IMR-90 (cell line): ENCODE measurements at regions not wholly inside any gene's neighbourhood (a gene's known extent, or its start where the extent isn't known, plus 50 kb on each side); places are given as distances from the start of the nearest gene placed in this dataset.

Experiments
- ATAC-seq: fragments of 200-7000 bp; cut with Tn5 transposase; 2 replicates; pipeline ENCODE4 v1.9.1; 2020; ENCODE audit warnings: low read depth, mild to moderate bottlenecking, moderate library complexity
- BruUV-seq: library from RNA; stranded (reverse); fragments of 400-500 nt; replicated peaks from 2 replicates; lab custom pipeline; 2021; lab: Mats Ljungman, UMichigan
- CTCF ChIA-PET: fragments of 300-600 bp; formaldehyde crosslinking; extraction: SDS; loops from one replicate; lab custom pipeline; 2021; ENCODE audit warnings: antibody characterized with exemption; lab: Yijun Ruan, JAX
- POLR2A ChIA-PET: fragments of 300-600 bp; sonication (Branson Sonifier 250); formaldehyde crosslinking; loops from one replicate; lab custom pipeline; 2022; ENCODE audit warnings: antibody characterized with exemption; ENCODE audit not compliant: unreplicated experiment; lab: Charles Lee
- DNase-seq: peaks from one replicate; pipeline ENCODE4 v3.0.0; 2013
- H2AFZ ChIP-seq: replicated peaks from 2 replicates; pipeline ENCODE3; 2013; ENCODE audit warnings: low read length, mild to moderate bottlenecking; ENCODE audit not compliant: poor library complexity
- H2AK5ac ChIP-seq: 2 replicates; pipeline ENCODE4 v1.6.1; 2013; ENCODE audit warnings: low read depth, low read length, inconsistent platforms
- H2AK9ac ChIP-seq: replicated peaks from 2 replicates; pipeline ENCODE3; 2013; ENCODE audit warnings: mild to moderate bottlenecking, low read depth, low read length, moderate library complexity; ENCODE audit not compliant: poor library complexity
- H2BK120ac ChIP-seq: 2 replicates; pipeline ENCODE4 v1.6.1; 2013; ENCODE audit warnings: low read depth, low read length, inconsistent platforms
- H2BK15ac ChIP-seq: 3 replicates; pipeline ENCODE4 v1.6.1; 2013; ENCODE audit warnings: low read depth, low read length, inconsistent platforms
- H2BK20ac ChIP-seq: 2 replicates; pipeline ENCODE4 v1.6.1; 2013; ENCODE audit warnings: low read depth, mild to moderate bottlenecking, inconsistent platforms, low read length, moderate library complexity
- H2BK5ac ChIP-seq: 2 replicates; pipeline ENCODE4 v1.6.1; 2013; ENCODE audit warnings: mild to moderate bottlenecking, low read depth, low read length, inconsistent platforms; ENCODE audit not compliant: poor library complexity, severe bottlenecking
- H3K14ac ChIP-seq: replicated peaks from 2 replicates; pipeline ENCODE4 v1.6.1; 2013; ENCODE audit warnings: low read depth, low read length, inconsistent platforms
- H3K18ac ChIP-seq: 2 replicates; pipeline ENCODE4 v1.6.1; 2013; ENCODE audit warnings: low read depth, low read length, control low read depth
- H3K23ac ChIP-seq: 2 replicates; pipeline ENCODE4 v1.6.1; 2013; ENCODE audit warnings: low read depth, low read length, inconsistent platforms
- H3K27ac ChIP-seq: 2 replicates; pipeline ENCODE4 v1.5.1; 2013; ENCODE audit warnings: mild to moderate bottlenecking, control low read depth, low read length; ENCODE audit not compliant: insufficient read depth
- H3K27me3 ChIP-seq: 2 replicates; pipeline ENCODE4 v1.6.1; 2013; ENCODE audit warnings: low read length; ENCODE audit not compliant: control insufficient read depth, insufficient read depth
- H3K36me3 ChIP-seq: 2 replicates; pipeline ENCODE4 v1.6.1; 2013; ENCODE audit warnings: low read length, mixed read lengths; ENCODE audit not compliant: control insufficient read depth, insufficient read depth
- H3K4ac ChIP-seq: 2 replicates; pipeline ENCODE4 v1.6.1; 2013; ENCODE audit warnings: low read depth, low read length, inconsistent platforms
- H3K4me1 ChIP-seq: 2 replicates; pipeline ENCODE4 v1.6.1; 2013; ENCODE audit warnings: low read length, mixed read lengths; ENCODE audit not compliant: control insufficient read depth, insufficient read depth
- H3K4me2 ChIP-seq: 2 replicates; pipeline ENCODE4 v1.6.1; 2013; ENCODE audit warnings: low read depth, mild to moderate bottlenecking, control low read depth, low read length, moderate library complexity
- H3K4me3 ChIP-seq: 2 replicates; pipeline ENCODE4 v1.5.1; 2013; ENCODE audit warnings: low read depth, mild to moderate bottlenecking, control low read depth, low read length, moderate library complexity; ENCODE audit not compliant: insufficient read depth
- H3K56ac ChIP-seq: 2 replicates; pipeline ENCODE4 v1.6.1; 2013; ENCODE audit warnings: low read length, inconsistent platforms; ENCODE audit not compliant: insufficient read depth; ENCODE audit errors: extremely low read depth
- H3K79me1 ChIP-seq, 2 experiments: 2 replicates each; pipeline ENCODE4 v1.6.1; 2013; ENCODE audit warnings: low read length in 2 of 2, inconsistent platforms in 1 of 2, low read depth in 1 of 2
- H3K9ac ChIP-seq: 2 replicates; pipeline ENCODE4 v1.6.1; 2013; ENCODE audit warnings: low read depth, low read length, control low read depth
- H3K9me1 ChIP-seq: 2 replicates; pipeline ENCODE4 v1.6.1; 2013; ENCODE audit warnings: low read length, inconsistent platforms; ENCODE audit not compliant: insufficient read depth
- H3K9me3 ChIP-seq: 2 replicates; pipeline ENCODE4 v1.6.1; 2013; ENCODE audit warnings: low read length; ENCODE audit not compliant: control insufficient read depth, insufficient read depth
- H4K20me1 ChIP-seq: 2 replicates; pipeline ENCODE4 v1.6.1; 2013; ENCODE audit warnings: low read length, inconsistent platforms; ENCODE audit not compliant: insufficient read depth
- H4K5ac ChIP-seq: 2 replicates; pipeline ENCODE4 v1.6.1; 2013; ENCODE audit warnings: mild to moderate bottlenecking, low read depth, low read length, control low read depth
- H4K8ac ChIP-seq, 2 experiments: 2 replicates each; pipeline ENCODE4 v1.6.1; 2013; ENCODE audit warnings: low read depth in 2 of 2, low read length in 2 of 2, control low read depth in 1 of 2, inconsistent platforms in 1 of 2
- H4K91ac ChIP-seq: 2 replicates; pipeline ENCODE4 v1.6.1; 2013; ENCODE audit warnings: low read depth, low read length, inconsistent platforms; ENCODE audit not compliant: insufficient read depth
- CEBPB ChIP-seq: IDR thresholded peaks from 2 replicates; pipeline ENCODE4 v1.6.1; 2012; ENCODE audit warnings: low read depth, low read length, improper control_type of control experiment
- CTCF ChIP-seq: conservative IDR thresholded peaks from 2 replicates; pipeline ENCODE4 v1.5.1; 2012; ENCODE audit warnings: mild to moderate bottlenecking, low read depth, low read length, improper control_type of control experiment
- ELK1 ChIP-seq: fragments of 150-350 bp; IDR thresholded peaks from 2 replicates; pipeline ENCODE4 v1.6.1; 2016; ENCODE audit warnings: low read depth, mild to moderate bottlenecking, low read length, moderate library complexity, borderline replicate concordance
- FOS ChIP-seq: fragments of 150-350 bp; IDR thresholded peaks from 2 replicates; pipeline ENCODE4 v1.6.1; 2016; ENCODE audit warnings: low read depth, low read length
- MAFK ChIP-seq: IDR thresholded peaks from 2 replicates; pipeline ENCODE4 v1.6.1; 2012; ENCODE audit warnings: low read depth, low read length, improper control_type of control experiment
- MAZ ChIP-seq: IDR thresholded peaks from 2 replicates; pipeline ENCODE4 v1.6.1; 2012; ENCODE audit warnings: low read depth, mild to moderate bottlenecking, low read length, improper control_type of control experiment, moderate library complexity, borderline replicate concordance
- MXI1 ChIP-seq: IDR thresholded peaks from 2 replicates; pipeline ENCODE4 v1.6.1; 2012; ENCODE audit warnings: low read depth, mild to moderate bottlenecking, low read length, moderate library complexity, borderline replicate concordance
- NFE2L2 ChIP-seq: fragments of 150-350 bp; IDR thresholded peaks from 2 replicates; pipeline ENCODE4 v1.6.1; 2016; ENCODE audit warnings: low read depth, mild to moderate bottlenecking, low read length
- POLR2A ChIP-seq: IDR thresholded peaks from 2 replicates; pipeline ENCODE4 v1.6.1; 2012; ENCODE audit warnings: mild to moderate bottlenecking, low read depth, low read length
- RAD21 ChIP-seq: IDR thresholded peaks from 2 replicates; pipeline ENCODE4 v1.6.1; 2012; ENCODE audit warnings: low read length, improper control_type of control experiment
- RCOR1 ChIP-seq: IDR thresholded peaks from 2 replicates; pipeline ENCODE4 v1.6.1; 2012; ENCODE audit warnings: mild to moderate bottlenecking, low read length, improper control_type of control experiment; ENCODE audit not compliant: insufficient replicate concordance
- RFX5 ChIP-seq: IDR thresholded peaks from 2 replicates; pipeline ENCODE4 v1.8.0; 2012; ENCODE audit warnings: low read depth, mild to moderate bottlenecking, low read length, moderate library complexity
- SMC3 ChIP-seq: fragments of 150-350 bp; IDR thresholded peaks from 2 replicates; pipeline ENCODE4 v1.6.1; 2016; ENCODE audit warnings: low read depth, mild to moderate bottlenecking, antibody characterized with exemption, low read length, moderate library complexity
- WGBS, 2 experiments: methylation state at CpG; one replicate each; pipeline versions ENCODE4 v1.1.5 to v1.1.7; 2013; ENCODE audit warnings: missing lambda C conversion rate in 2 of 2; ENCODE audit not compliant: insufficient read length in 1 of 2; ENCODE audit errors: extremely low coverage in 2 of 2; 5-methylcytosine and 5-hydroxymethylcytosine counted together
- dilution Hi-C: fragments of 300-500 bp; cut with HindIII; formaldehyde crosslinking; loops from one replicate; pipeline ENCODE4 v1.14.3; 2018; ENCODE audit warnings: low sequenced_read_pairs; ENCODE audit not compliant: unreplicated experiment
- in situ Hi-C: fragments of 300-500 bp; cut with MboI; formaldehyde crosslinking; loops from 3 replicates; pipeline ENCODE4 v1.14.3; 2019; ENCODE audit warnings: low sequenced_read_pairs, inconsistent platforms, mixed read lengths
- intact Hi-C: fragments of 100-400 bp; cut with micrococcal nuclease; formaldehyde crosslinking; loops from 2 replicates; pipeline ENCODE4 v1.10.0; 2022

GRCh38 chr14:53855574-53855973, 101.1 kb downstream of the BMP4 start:
- H3K79me1 ChIP-seq = no peaks in the 10 kb centered on the region
- no peak overlapping the region for H3K4me3 ChIP-seq
- H3K36me3 ChIP-seq = no peaks in the 10 kb centered on the region
- DNase-seq (no peak), ATAC-seq (no peak)
- no peak overlapping the region for H4K8ac ChIP-seq
- H3K9me1 ChIP-seq = no peaks in the 10 kb centered on the region
- H4K91ac ChIP-seq = no peak overlapping the region
- H2AK9ac ChIP-seq = no peak overlapping the region
- no peaks in the 10 kb centered on the region for H3K9me3 ChIP-seq
- intact Hi-C loops = no loop called here
- H3K18ac ChIP-seq = no peak overlapping the region
- dilution Hi-C loops = no loop called here
- no peak overlapping the region for H3K56ac ChIP-seq
- H2BK120ac ChIP-seq = no peak overlapping the region
- no peaks in the 10 kb centered on the region for H4K20me1 ChIP-seq
- no peak overlapping the region for H3K9ac ChIP-seq
- H4K5ac ChIP-seq = no peak overlapping the region
- BruUV-seq = no TSS peak
- H3K4me2 ChIP-seq = no peak overlapping the region
- no peak overlapping the region for H3K27ac ChIP-seq
- ChIA-PET CTCF (no interaction called here), POLR2A (no interaction called here)
- peaks cover 4% of the 10 kb centered on the region for H3K4me1 ChIP-seq
- no peak overlapping the region for H3K14ac ChIP-seq
- no peak overlapping the region for H3K23ac ChIP-seq
- in situ Hi-C loops = no loop called here
- no peak overlapping the region for H2AFZ ChIP-seq
- no peak overlapping the region for H2BK20ac ChIP-seq
- H3K27me3 ChIP-seq = peaks cover 4% of the 10 kb centered on the region; the same call in 1 of the 2 replicates
- WGBS, 2 experiments = 43% methylated on average over 1 of the region's 2 CpGs; no CpG with 5 or more reads in 1 of the 2 experiments
- H2AK5ac ChIP-seq = no peak overlapping the region
- no peak overlapping the region for H2BK5ac ChIP-seq
- no peak overlapping the region for H3K4ac ChIP-seq
- no peak overlapping the region for H2BK15ac ChIP-seq
- TF ChIP-seq MAZ = no peak
- TF ChIP-seq ELK1 = no peak
- TF ChIP-seq CEBPB = no peak
- no peak for TF ChIP-seq MAFK
- no peak for TF ChIP-seq POLR2A
- no peak for TF ChIP-seq RFX5
- no peak for TF ChIP-seq RAD21
- no peak for TF ChIP-seq SMC3
- TF ChIP-seq RCOR1 = no peak
- no peak for TF ChIP-seq CTCF
- TF ChIP-seq NFE2L2 = no peak
- no peak for TF ChIP-seq MXI1
- TF ChIP-seq FOS = no peak
